Inferior parietal cortex (tissue), 1 donor: ENCODE measurements at regions not wholly inside any gene's neighbourhood (a gene's known extent, or its start where the extent isn't known, plus 50 kb on each side); places are given as distances from the start of the nearest gene placed in this dataset.

ENCODE experiments used
- DNase-seq: peaks from one replicate; pipeline ENCODE4 v3.0.0-alpha.2; 2016; ENCODE audit errors: extremely low spot score

DNA sequence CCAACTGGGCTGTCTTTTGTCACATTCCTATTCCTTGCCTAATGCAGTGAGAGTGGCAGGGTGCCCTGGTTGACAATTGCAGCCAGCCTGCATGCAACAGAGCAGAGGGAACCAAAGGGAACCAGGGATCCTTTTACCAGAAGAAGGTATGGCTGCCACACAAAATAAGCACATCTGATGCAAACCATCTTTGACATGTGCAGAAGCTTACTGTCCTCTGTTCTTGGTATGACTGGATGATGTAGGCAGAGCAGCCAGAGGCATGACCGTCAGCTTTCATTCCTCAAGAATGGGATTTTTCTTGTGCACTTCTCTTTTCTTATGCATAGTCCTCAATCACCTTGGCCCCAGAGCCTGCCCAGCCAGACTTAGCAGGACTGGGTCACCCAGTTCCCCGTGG lies 116.1 kb downstream of the UQCRFS1 start:
- DNase-seq, result no peak

GRCh38 chr19:29093553-29093908 lies 119.4 kb downstream of the UQCRFS1 start:
- DNase-seq, result no peak

DNA sequence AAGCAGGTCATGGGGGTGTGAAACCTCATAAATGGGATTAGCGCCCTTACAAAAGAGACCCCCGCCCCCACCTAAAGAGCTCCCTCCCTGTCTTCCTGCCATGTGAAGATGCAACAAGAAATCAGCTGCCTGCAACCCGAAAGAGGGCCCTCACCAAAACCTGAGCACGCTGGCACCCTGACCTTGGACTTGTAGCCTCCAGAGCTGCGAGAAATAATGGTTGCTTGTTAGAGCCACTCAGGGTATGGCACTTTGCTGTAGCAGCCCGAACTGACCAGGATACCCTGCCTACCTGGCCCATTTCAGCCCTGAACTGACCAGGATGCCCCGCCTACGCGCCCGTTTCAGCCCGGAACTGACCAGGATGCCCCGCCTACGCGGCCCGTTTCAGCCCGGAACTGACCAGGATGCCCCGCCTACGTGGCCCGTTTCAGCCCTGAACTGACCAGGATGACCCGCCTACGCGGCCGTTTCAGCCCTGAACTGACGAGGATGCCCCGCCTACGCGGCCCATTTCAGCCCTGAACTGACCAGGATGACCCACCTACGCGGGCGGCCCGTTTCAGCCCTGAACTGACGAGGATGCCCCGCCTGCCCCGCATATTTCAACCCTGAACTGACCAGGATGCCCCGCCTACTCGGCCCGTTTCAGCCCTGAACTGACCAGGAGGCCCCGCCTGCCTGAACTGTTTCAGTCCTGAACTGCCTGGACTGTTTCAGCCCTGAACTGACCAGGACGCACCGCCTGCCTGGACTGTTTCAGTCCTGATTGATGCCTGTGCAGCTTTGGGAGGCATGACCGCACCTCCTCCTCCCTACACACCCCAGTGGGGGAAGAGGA lies 120.0 kb downstream of the UQCRFS1 start:
- no peak for DNase-seq

DNA sequence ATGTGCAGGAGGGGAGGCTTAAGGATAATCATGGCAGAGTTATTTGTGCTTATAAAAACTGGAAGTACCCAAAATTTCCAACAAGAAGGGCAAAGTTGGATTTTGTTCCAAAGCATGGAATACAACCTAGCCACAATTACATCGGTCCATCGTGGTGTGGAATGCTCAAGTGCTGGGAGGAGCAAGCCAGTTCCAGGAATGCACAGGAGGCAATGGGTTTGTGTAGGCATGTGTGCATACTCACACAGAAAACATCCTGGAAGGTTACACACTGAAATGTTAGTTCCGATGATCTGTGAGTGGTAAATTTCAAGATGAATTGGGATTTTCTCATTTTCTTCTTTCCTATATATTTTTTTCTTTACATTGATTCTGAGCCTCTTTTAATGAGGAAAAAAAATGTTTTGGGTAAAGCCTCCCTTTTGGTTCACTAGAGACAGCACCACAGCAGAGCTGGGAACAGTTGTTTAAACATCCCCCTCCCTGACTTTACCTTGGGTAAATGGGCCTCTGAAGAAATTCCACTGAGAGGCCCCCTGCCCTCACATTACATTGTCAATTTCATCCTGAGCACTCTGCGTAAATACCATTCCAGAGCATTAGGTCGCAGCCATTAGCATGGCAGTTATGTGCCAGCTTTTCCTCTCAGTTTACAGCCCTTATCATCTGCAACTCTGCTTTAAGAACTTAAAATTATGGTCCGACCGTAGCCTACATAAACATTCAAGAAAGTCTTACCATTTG lies 122.0 kb downstream of the UQCRFS1 start:
- no peak for DNase-seq

GRCh38 chr19:29089315-29089870 lies 123.6 kb downstream of the UQCRFS1 start:
- DNase-seq, result no peak

DNA sequence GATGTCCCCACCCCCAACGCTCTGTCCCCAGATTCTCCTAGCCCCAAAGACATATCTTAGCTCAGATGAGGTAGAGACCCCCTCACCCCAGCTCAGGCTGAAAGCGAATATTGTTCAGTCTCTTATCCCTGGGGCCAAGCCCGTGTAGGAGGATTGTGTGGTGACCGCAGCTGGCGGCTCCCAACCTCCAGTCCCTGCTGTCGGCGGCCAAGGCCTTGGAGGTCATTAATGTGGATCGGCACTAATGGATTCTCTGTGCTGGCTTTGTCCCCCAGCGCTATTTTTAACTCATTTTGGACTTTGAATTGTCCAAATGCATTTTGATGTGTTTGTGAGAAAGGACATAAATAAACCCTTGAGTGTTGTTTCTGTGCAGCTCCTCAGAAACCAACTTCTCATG lies 124.2 kb downstream of the UQCRFS1 start:
- DNase-seq, result no peak

DNA sequence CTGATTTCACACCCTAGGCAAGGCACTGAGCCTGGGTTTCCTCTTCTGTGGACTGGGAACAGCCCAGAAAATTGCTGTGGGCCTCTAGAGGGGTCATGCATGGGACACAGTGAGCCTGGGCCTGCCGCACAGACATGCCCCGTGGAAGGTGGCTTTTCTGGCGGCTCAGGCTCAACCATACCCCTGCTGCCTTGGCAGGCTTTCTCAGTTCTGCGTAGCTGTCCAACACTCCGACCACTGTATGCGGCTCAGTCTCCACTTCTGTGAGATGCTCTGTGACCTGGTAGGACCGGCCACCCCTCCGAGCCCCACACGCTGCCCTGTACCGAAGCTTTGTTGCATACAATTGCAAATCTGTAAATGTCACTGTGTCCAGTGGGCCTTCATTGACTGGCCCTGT lies 126.3 kb downstream of the UQCRFS1 start:
- no peak for DNase-seq

- DNase-seq, result no peak
Measured at GRCh38 chr19:29086182-29086581, 126.8 kb downstream of the UQCRFS1 start.

DNA sequence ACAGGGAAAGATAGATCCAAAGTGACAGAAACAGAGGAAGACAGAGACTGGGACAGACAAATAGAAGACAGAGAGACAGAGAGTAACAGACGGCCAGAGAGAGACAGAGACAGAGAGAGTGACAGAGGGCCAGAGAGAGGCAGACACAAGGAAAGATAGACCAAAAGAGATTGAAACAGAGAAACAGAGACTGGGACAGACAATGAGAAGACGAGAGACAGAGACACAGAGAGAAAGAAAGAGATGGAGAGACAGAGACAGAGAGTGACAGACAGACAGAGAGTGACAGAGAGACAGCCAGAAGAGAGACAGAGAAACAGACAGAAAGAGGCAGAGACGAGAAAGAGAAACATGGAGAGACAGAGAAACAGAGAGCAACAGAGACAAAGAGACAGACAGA lies 127.3 kb downstream of the UQCRFS1 start:
- no peak for DNase-seq

DNA sequence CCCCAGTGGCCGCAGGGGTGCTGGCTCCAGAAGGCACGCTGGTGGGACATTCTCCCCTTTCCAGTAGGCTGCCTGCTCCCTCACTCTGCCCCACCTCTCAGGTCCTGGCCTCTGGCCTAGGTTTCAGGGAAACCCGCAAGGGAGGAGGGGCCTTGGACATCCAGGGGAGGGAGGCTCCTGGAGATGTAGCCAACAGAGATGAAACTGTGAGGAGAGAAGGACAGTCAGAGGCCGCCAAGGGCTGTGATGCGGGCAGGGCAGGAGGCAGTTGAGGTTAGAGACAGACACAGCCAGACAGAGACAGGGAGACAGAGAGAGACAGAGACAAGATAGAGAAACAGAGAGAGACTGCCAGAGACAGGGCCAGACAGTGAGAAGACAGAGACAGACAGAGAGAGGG lies 127.7 kb downstream of the UQCRFS1 start:
- DNase-seq, result no peak

DNA sequence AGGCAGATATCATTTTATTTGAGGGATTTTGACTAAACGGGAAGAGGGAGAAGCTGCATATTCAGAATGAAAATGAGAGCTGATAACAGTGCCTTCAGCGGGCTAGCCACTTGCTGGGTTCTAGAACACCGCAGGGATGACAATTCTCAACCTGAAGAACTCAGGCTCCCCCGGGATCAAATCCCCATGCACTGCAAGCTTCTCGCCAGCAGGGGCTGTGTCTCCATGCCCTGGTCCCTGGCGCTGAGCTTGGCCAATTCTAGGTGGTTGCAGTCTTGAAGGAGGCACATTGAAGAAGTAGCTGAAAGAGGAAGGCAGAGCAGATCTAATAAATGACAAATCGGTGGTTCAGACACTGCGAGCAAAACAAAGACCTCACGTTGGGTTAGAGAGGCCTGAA lies 128.7 kb downstream of the UQCRFS1 start:
- no peak for DNase-seq

- no peak for DNase-seq
Measured at GRCh38 chr19:29083863-29084262, 129.1 kb downstream of the UQCRFS1 start.

- no peak for DNase-seq
Measured at GRCh38 chr19:29079356-29080032, 133.5 kb downstream of the UQCRFS1 start.

- no peak for DNase-seq
Measured at GRCh38 chr19:29076963-29077362, 136.0 kb downstream of the UQCRFS1 start.

- DNase-seq, result no peak
Measured at GRCh38 chr19:29076161-29076560, 136.8 kb downstream of the UQCRFS1 start.

DNA sequence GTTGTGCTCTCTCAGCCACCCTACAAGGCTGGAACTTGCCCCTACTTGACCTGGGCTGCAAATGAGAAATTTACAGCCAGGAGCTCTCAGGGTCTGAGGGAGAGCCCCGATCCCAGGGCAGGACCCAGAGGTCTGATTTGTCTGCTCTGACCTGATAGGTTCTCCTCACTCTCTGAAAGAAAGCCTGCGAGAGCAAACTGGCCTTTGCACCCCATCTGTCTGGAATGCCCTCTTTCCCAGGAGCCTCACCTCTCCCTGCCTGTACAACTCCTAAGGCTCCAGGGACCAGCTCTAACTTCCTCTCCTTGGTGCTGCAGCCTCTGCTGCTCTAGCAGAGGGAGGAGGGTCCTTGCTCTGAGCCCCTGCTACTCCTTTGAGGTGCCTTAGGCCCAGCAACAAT lies 137.8 kb downstream of the UQCRFS1 start:
- no peak for DNase-seq

DNA sequence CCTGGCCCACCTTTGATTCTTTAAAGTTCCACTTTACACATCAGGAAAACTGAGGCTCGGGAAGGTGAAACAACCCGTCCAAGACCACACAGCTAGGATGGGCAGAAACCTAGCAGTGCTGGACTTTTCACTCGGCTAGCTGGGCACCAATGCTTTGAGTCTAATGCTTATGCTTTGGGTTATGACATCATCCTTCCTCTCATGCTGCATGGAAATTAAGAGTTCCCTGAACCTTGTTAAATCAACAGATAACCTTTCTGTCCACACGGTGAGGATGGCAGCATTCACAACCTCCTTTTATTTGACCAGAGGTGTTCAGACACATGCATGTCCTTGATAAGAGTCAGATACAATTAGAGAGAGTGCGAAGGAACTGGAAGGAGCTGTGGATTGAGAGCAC lies 138.4 kb downstream of the UQCRFS1 start:
- DNase-seq, result no peak

GRCh38 chr19:29067831-29068230 lies 145.1 kb downstream of the UQCRFS1 start:
- DNase-seq, result no peak

- no peak for DNase-seq
Measured at GRCh38 chr19:29062475-29063435, 150.2 kb downstream of the UQCRFS1 start.

GRCh38 chr19:29060813-29061364 lies 152.1 kb downstream of the UQCRFS1 start:
- DNase-seq, result no peak

DNA sequence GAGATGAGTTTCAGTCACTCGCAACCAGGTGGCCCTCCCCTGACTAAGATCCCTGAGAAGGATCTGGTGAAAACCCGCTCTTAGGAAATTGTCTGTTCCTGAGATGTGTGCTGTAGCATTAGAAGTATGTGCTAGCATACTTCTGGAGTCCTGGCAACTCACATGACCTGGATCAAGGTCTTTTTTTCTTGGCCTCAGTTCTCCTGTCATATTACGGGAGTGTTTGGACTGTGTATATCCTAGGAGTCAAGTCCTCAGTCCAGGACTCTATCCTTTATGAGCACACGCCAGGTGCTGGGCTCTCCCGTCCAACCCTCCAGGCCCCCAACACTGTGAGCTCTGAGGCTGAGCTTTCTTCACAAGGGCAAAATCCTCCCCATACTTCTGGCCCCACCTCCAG lies 156.4 kb downstream of the UQCRFS1 start:
- no peak for DNase-seq
